Prostate gland (tissue), 2 donors: ENCODE measurements at regions not wholly inside any gene's neighbourhood (a gene's known extent, or its start where the extent isn't known, plus 50 kb on each side); places are given as distances from the start of the nearest gene placed in this dataset.
A peak's percentile ranks its signal among the peaks of the same experiment; 100 is the strongest.
"Not testable (repeated sequence)": the region's sequence is repeated elsewhere in the genome, so short reads cannot be mapped to it uniquely, and the experiment has no call there.

Experiments used
- DNase-seq: peaks from one replicate; pipeline ENCODE4 v3.0.0-alpha.2; 2019; ENCODE audit warnings: low spot score
- H3K27ac ChIP-seq, 2 donors: fragments of 200-600 bp; sonication (generic); 2 replicates each; pipeline ENCODE4 v1.5.1; 2017 to 2019
- H3K27me3 ChIP-seq: fragments of 200-600 bp; sonication (generic); replicated peaks from 2 replicates; pipeline ENCODE4 v1.5.1; 2019; ENCODE audit not compliant: insufficient read depth
- H3K36me3 ChIP-seq, 2 donors: fragments of 200-600 bp; sonication (generic); 1 replicate in 1 of 2; 2 replicates in 1 of 2; pipeline versions ENCODE4 v1.5.1 to v1.8.1; 2017 to 2019
- H3K4me1 ChIP-seq: fragments of 200-600 bp; sonication (generic); replicated peaks from 2 replicates; pipeline ENCODE4 v1.5.1; 2019
- H3K4me3 ChIP-seq, 2 donors: fragments of 200-600 bp; sonication (generic); 2 replicates each; pipeline ENCODE4 v1.5.1; 2017 to 2019
- H3K9me3 ChIP-seq: fragments of 200-600 bp; sonication (generic); 2 replicates; pipeline ENCODE4 v1.5.1; 2017
- WGBS: methylation state at CpG from one replicate; pipeline ENCODE4 v1.1.5; 2018; 5-methylcytosine and 5-hydroxymethylcytosine counted together
- intact Hi-C: fragments of 100-400 bp; cut with DNase I; formaldehyde crosslinking; loops from one replicate; pipeline ENCODE4 v1.14.2; 2022

DNA sequence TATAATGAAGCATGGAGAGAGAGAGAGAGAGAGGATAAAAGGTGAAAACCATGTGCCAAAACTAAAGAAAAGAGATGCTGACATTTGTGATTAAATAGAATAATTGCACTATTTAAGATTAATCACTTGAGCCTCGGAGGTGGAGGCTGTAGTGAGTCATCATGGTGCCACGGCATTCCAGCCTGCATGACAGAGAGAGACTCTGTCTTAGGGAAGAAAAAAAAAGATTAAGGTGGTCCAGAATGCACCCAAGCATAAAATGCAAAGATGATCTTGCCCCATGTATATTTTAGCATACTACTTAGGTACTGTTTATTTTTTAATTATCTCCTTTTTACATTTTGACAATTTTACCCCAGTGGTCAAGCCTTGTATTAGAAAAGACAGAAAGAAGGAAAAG is 742.5 kb downstream of the SPATA31A1 start:
- H3K27ac ChIP-seq, DNase-seq, intact Hi-C loops, H3K9me3 ChIP-seq, H3K36me3 ChIP-seq, H3K4me3 ChIP-seq, H3K4me1 ChIP-seq, H3K27me3 ChIP-seq: not testable (repeated sequence)
- 58% methylated on average over 2 of the region's 2 CpGs for WGBS

DNA sequence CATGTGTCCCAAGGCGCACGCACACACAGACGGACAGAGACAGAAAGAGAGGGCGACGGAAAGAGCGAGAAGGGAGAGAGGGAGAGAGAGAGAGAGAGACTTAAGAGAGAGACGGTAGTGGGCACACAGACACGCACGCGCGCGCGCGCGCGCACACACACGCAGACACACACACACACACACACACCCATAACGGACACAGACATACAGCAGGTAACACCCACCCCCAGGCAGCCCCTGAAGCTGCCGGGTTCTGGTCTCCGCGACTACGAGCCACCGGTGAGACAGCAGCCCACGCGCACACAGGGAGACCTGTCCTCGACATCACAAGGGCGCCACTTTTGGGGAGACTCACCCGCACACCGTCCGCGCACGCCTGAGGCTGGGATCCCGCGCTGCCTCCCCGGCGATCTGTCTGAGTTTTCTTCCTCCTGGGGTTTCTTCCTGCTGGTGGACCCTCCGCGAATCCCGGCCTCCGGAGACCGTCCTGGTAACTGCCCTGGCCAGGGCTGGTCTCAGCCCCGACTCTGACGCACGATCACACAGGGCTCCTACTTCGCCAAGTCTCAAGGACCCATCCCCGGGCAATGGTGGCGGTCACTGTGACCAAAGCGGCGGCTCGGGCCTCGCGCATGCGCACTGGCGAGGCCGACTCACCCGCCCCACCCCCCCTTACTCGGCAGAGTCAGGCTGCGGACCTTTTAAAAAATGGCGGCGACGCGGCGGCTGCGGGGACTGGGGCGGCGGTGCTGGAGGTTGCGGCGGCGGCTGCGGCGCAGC is 750.7 kb downstream of the SPATA31A1 start:
- H3K9me3 ChIP-seq, H3K4me1 ChIP-seq, intact Hi-C loops, H3K36me3 ChIP-seq, H3K27me3 ChIP-seq: not testable (repeated sequence)
- Histone ChIP-seq H3K4me3 (peak overlapping the region in 1 of 2 donors; percentile 29), H3K27ac (peak overlapping the region in 1 of 2 donors; percentile 65)
- DNase-seq = peak; percentile 27
- WGBS = no CpG with 5 or more reads among the region's 71 CpGs

DNA sequence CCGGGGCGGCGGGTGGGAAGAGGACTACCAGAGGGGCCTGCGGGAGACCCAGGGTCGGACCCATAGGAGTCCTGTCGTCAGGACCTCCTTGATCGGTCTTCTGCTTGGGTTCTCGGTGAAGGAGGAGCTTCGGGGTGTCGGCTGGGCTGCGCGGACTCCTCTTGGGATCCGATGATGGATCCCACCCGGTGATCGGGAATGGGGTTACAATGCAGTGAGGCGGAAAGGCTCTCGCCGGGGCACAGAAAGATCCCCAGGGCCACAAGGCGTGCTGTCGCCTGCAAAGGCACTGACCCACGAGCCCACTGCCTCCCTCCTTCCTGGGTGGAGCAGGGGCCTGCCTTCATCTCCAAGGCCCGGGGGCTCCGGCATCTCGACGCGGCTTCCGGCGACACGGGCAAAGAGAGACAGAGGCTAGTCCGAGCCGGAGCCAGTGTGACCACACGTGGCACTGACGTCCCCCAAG is 751.3 kb downstream of the SPATA31A1 start:
- H3K27ac ChIP-seq, H3K36me3 ChIP-seq, H3K4me1 ChIP-seq, intact Hi-C loops, DNase-seq, H3K9me3 ChIP-seq, H3K27me3 ChIP-seq: not testable (repeated sequence)
- no CpG with 5 or more reads among the region's 33 CpGs for WGBS
- peak overlapping the region in 1 of 2 donors; percentile 29 for H3K4me3 ChIP-seq

DNA sequence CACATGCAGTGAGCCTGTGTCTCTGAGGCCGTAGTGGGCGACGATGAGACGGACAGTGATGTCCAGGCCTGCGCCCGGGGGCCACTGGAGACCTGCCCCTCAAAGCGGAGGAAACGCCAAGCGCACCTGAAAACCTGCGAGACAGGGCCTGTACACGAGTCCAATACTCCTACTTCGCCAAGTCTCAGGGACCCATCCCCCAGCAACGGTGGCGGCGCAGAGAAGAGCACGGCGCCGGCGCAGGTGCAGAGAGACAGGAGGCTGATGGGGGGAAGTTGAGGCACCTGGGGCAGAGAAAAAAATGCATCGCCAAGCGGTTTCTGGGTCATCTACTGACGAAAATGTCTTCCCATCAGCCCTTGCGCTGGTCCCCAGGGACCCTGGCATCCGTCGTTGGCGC is 751.8 kb downstream of the SPATA31A1 start:
- not testable (repeated sequence) for H3K9me3 ChIP-seq, H3K4me3 ChIP-seq
- no CpG with 5 or more reads among the region's 26 CpGs for WGBS

DNA sequence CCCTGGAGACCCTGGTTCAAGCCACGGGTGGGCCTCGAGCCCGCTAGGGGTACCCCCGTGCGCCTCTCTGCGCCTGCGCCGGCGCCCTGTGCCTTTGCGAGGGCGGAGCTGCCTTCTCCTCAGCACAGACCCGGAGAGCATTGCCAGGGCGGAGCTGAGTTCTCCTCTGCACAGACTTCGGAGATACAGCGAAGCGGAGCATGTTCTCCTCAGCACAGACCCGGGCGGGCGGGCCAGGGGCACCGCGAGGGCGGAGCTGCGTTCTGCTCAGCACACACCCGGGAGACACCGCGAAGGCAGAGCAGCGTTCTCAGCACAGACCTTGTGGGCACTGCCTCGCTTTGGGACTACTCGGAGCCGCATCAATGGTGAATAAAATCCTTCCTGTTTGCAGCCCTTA is 753.0 kb downstream of the SPATA31A1 start:
- H3K36me3 ChIP-seq, intact Hi-C loops, H3K4me1 ChIP-seq, DNase-seq, H3K4me3 ChIP-seq, H3K27ac ChIP-seq, H3K27me3 ChIP-seq, H3K9me3 ChIP-seq: not testable (repeated sequence)
- no CpG with 5 or more reads among the region's 30 CpGs for WGBS

More for the DNA sequence above, 751.8 kb downstream of the SPATA31A1 start:
- H3K27ac ChIP-seq, DNase-seq, H3K4me1 ChIP-seq, H3K36me3 ChIP-seq, intact Hi-C loops, H3K27me3 ChIP-seq: not testable (repeated sequence)

DNA sequence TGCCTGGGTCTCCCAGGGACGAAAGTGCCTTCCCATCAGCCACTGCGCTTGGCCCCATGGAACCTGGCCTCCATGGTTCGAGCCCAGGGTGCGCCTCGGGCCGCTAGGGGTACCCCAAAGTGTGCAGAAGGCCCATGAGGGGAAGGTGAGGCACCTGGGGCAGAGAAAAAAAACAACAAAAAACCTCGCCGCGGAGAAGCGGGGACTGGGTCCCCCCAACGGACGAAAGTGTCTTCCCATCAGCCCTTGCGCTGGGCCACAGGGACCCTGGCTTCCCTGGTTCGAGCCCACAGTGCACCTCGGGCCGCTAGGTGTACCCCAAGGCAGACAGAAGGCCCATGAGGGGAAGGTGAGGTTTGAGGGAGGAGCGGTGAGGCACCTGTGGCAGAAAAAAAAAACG is 755.3 kb downstream of the SPATA31A1 start:
- not testable (repeated sequence) for H3K36me3 ChIP-seq

DNA sequence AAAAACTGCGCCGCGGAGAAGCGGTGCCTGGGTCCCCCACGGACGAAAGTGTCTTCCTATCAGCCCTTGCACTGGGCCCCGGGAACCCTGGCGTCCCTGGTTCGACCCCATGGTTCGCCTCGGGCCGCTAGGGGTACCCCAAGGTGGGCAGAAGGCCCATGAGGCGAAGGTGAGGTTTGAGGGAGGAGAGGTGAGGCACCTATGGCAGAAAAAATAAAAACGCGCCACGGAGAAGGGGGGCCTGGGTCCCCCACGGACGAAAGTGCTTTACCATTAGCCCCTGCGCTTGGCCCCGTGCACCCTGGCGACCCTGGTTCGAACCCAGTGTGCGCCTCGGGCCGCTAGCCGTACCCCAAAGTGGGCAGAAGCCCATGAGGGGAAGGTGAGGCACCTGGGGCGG is 756.1 kb downstream of the SPATA31A1 start:
- H3K27me3 ChIP-seq, DNase-seq, H3K4me3 ChIP-seq, intact Hi-C loops, H3K36me3 ChIP-seq, H3K4me1 ChIP-seq, H3K27ac ChIP-seq, H3K9me3 ChIP-seq: not testable (repeated sequence)
- WGBS = no CpG with 5 or more reads among the region's 27 CpGs

More for the DNA sequence above, 755.3 kb downstream of the SPATA31A1 start:
- H3K27me3 ChIP-seq, DNase-seq, intact Hi-C loops, H3K9me3 ChIP-seq, H3K4me1 ChIP-seq, H3K27ac ChIP-seq, H3K4me3 ChIP-seq: not testable (repeated sequence)
- no CpG with 5 or more reads among the region's 18 CpGs for WGBS

DNA sequence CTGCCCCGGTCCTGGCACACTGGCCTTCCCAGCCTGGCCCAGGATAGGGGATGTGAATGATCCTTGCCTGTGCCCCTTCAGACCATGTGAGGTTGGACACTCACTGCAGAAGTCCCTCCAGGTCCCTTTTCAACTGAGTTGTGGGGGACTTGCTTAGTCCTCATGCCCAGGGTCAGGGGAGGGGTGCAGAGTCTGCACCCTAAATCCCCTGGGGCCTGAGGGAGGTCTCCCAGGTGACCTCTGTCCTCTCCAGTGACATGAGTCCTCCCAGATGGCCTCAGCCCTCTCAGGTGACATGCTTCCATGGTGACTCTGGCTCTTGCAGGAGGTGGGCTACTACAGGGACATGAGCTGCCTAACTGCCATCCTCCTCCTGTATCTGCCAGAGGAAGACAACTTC is 775.1 kb downstream of the SPATA31A1 start:
- H3K9me3 ChIP-seq, H3K4me1 ChIP-seq, H3K27ac ChIP-seq, H3K27me3 ChIP-seq, H3K4me3 ChIP-seq, DNase-seq, H3K36me3 ChIP-seq, intact Hi-C loops: not testable (repeated sequence)
- WGBS = no CpG with 5 or more reads among the region's 1 CpG

DNA sequence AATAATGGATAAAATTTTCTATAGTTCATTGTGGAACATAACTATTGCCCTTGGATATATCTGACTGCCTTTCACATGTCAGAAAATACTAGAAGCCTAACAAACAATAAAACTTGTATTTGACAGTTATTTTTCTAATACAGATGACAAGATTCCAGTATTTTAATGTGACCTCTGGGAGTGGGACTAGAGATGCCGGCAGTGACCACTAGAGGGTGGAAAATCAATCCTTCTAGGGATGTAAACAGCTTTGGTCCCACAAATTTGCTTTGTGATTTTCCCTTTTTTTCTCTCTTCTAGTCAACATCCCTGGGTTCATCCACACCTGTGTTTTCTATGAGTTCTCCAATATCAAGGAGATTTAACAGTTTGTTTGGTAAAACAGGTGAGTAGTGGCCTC is 813.7 kb downstream of the SPATA31A1 start:
- H3K4me1 ChIP-seq, H3K27ac ChIP-seq, H3K36me3 ChIP-seq, intact Hi-C loops, H3K27me3 ChIP-seq, H3K9me3 ChIP-seq, DNase-seq, H3K4me3 ChIP-seq: not testable (repeated sequence)
- no CpG with 5 or more reads among the region's 1 CpG for WGBS

DNA sequence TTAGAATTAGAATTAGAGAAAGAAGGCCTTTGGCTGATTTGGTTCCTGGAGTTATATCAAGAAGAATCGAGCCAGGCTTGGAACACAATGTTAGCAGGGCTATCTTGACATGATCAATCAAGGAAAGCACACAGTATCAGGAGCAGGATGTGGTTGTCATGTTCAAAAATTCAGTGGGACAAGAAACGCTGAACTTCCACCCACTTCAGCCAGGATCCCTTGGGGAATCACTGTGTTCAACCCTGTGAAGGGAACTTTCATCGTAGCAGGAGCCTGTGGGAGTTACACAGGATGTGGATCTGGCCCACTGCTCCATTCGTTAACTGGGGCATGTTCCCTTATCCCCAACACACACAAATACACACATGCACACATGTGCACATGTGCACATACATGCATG is 817.8 kb downstream of the SPATA31A1 start:
- H3K4me1 ChIP-seq, DNase-seq, H3K4me3 ChIP-seq, H3K27me3 ChIP-seq, H3K36me3 ChIP-seq, intact Hi-C loops, H3K9me3 ChIP-seq, H3K27ac ChIP-seq: not testable (repeated sequence)
- no CpG with 5 or more reads among the region's 4 CpGs for WGBS

DNA sequence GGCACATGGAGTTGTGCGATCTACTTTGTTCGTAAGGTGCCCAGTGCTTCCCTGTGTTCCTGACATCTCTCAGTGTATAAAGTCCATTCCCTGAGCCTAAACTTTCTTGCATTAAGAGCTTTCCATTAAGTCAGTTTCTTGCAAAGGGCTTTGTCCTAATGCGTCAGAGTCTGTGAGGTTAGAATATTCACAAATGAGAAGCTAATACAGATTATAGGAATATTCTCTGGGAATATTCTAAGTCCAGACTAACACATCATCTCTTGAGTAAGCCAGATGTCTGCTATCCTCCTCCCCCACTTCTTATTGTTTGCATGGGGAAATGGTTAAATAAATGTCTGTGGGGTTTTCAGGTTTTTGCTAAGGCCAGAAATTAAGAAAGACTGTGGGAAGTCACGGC is 818.6 kb downstream of the SPATA31A1 start:
- DNase-seq, intact Hi-C loops, H3K27ac ChIP-seq, H3K36me3 ChIP-seq, H3K27me3 ChIP-seq, H3K4me1 ChIP-seq, H3K9me3 ChIP-seq, H3K4me3 ChIP-seq: not testable (repeated sequence)
- WGBS = no CpG with 5 or more reads among the region's 4 CpGs

DNA sequence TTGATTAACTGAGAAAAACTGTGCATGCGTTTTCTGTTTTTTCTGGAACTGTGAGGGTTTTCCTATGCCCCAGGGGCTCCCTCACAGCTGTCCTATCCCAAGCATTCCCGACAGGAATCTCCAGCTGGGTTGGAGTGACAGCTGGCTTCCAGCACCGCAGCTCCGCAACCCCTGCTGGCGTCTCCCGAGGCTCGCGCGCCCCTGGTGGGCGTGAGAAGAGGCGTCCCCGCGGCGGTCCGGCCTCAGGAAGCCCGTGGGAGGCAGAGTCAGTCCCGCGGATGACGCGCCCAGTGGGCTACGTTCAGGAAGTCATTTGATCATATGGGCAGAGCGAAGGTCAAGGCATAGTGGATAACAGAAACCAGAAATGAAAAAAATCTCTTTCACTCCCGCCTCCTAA is 821.9 kb downstream of the SPATA31A1 start:
- H3K9me3 ChIP-seq, H3K4me1 ChIP-seq, H3K36me3 ChIP-seq, intact Hi-C loops, H3K27me3 ChIP-seq, H3K4me3 ChIP-seq, DNase-seq, H3K27ac ChIP-seq: not testable (repeated sequence)
- no CpG with 5 or more reads among the region's 23 CpGs for WGBS

DNA sequence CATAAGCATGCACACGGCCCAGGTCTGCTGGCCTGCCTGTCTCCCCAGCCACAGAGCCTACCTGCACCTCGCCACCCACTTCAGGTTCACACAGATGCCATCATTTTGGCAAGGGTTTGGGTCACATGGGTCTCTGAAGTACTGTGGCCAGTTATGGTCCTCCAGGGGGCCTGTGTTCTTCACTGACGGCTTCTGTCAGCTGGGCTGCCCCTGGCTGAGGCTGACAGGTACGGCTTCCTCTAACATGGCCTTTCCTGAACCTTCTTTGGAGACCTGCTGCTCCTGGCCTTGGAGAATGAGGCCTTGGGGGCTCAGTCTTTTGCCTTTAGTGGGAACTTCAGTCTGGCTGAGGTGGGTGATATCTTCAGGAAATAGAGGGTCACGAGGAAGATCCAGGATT is 835.9 kb downstream of the SPATA31A1 start:
- H3K9me3 ChIP-seq, H3K4me1 ChIP-seq, intact Hi-C loops, H3K36me3 ChIP-seq, DNase-seq, H3K27me3 ChIP-seq, H3K4me3 ChIP-seq, H3K27ac ChIP-seq: not testable (repeated sequence)
- WGBS = 76% methylated on average over 2 of the region's 5 CpGs
